ENCODE measurements at regions not wholly inside any gene's neighbourhood (a gene's known extent, or its start where the extent isn't known, plus 50 kb on each side); places are given as distances from the start of the nearest gene placed in this dataset.

DNA sequence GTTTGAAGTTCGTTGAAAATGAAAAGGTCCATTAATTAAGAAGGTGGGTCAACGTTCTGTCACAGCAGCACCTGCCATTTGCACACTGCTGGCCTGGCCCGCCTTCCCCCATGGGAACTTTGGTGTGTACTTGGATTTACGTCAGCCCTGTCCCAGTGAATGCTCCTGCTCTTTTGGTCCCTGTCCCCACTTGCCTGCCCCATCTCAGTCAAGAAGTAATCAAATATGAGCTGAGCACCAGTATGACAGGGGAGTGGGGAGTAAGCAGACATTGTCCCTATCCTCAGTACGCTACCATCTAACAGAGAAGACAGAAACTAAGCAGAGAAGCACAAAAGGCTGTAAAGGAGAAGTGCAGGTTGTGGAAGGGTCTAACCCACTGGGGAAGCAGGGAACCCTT, 65.1 kb downstream of the SLC4A3 start:
- Mint-ChIP-seq H3K27ac (no peak overlapping the region), H3K9me3 (no peaks in the 10 kb centered on the region), H3K27me3 (ENCODE audit: low read depth) (peaks cover 28% of the 10 kb centered on the region), H3K36me3 (ENCODE audit: low read depth) (no peaks in the 10 kb centered on the region), H3K4me1 (ENCODE audit: low read depth) (no peaks in the 10 kb centered on the region), H3K4me3 (no peak overlapping the region)
- CTCF ChIA-PET, result no interaction called here
- DNase-seq, result no peak
- intact Hi-C loops (cut with micrococcal nuclease), result no loop called here

DNA sequence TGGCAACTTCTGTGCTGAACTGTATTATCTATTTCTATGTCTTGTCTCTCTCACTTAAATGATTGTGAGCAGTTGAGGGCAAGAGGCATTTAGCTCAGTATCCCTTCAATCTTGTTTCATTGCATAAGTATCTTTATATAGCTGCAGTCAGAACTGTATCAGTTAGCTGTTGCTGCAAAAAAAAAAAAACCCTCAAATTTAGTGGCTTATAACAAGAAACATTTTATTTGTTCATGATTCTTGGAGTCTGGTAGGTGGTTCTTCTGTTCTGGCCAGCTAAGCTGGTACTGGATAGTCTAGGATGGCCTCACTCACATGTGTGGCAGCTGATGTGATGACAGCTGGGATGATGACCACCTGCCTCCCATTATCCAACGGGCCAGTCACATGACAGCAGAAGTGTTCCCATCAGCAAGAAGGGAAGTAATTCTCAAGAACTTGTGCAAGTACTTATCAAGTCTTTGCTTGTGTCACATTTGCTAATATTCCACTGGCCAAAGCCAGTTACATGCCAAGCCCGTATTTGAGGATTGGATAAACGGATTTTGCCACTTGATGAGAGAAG, 67.8 kb downstream of the SLC4A3 start:
- H3K27me3 Mint-ChIP-seq (ENCODE audit: low read depth), result peaks cover 45% of the 10 kb centered on the region
- no peaks in the 10 kb centered on the region for H3K9me3 Mint-ChIP-seq
- intact Hi-C loops (cut with micrococcal nuclease), result no loop called here

DNA sequence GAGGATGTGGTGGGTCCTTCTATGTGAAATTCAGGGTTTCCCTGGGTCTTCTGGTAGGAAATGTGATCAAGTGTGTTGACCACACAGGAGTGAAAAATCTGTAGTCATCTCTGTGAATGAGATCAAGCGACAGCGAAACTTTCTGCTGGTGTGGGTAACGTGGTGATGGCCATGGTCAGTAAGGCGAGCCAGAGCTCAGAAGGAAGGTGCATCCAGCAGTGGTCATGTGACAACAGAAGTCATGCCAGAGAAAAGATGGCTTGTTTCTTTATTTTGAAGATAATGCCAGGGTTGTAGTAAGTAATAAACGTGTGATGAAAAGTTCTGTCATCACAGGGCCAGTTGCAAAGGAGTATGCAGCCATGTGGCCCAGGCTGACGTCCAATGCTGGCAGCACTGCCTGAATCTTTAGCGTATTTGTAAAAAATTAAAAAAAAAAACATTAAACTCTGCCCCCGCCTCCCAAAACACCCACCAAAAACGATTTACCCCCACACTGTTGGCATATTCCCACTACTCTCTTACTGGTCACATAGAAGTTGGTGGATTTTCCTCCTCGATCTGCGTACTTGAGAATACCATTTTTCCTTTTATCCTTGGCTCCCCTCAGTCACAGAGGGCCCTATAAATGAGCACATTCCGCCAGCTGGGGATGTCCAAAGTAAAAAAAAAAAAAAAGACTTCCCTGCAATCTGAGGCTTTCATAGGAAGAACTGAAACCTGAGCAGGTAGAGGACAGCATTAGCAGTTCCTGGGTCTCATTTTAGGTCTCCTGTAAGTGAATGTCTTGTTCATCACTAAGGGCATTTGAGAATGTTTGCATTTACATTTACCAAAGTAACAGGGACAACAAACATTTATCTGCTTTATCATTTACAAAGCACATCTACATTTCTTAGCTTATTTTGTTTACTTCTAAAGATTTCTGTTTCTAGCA, 70.6 kb downstream of the SLC4A3 start:
- Mint-ChIP-seq H3K4me3 (no peak overlapping the region), H3K27ac (no peak overlapping the region), H3K27me3 (ENCODE audit: low read depth) (peaks cover 38% of the 10 kb centered on the region), H3K4me1 (ENCODE audit: low read depth) (no peaks in the 10 kb centered on the region), H3K9me3 (no peaks in the 10 kb centered on the region), H3K36me3 (ENCODE audit: low read depth) (no peaks in the 10 kb centered on the region)
- DNase-seq, result no peak
- CTCF ChIA-PET, result interaction anchor here (0.6 kb wide), 2 partner anchors 28 to 169 kb away, joined by 4 to 7 read pairs; no protein-coding TSS in a partner anchor
- intact Hi-C loops (cut with micrococcal nuclease), result no loop called here

More for the DNA sequence above, 67.8 kb downstream of the SLC4A3 start:
- no peak for DNase-seq
- no peak overlapping the region for H3K4me3 Mint-ChIP-seq
- no peaks in the 10 kb centered on the region for H3K36me3 Mint-ChIP-seq (ENCODE audit: low read depth)
- CTCF ChIA-PET, result interaction anchor here (0.6 kb wide), 1 partner anchor 1866 kb away, joined by 5 read pairs; no protein-coding TSS in a partner anchor
- H3K4me1 Mint-ChIP-seq (ENCODE audit: low read depth), result no peaks in the 10 kb centered on the region
- H3K27ac Mint-ChIP-seq, result no peak overlapping the region

GRCh38 chr2:219698748-219699439, 71.5 kb downstream of the SLC4A3 start:
- H3K4me1 Mint-ChIP-seq (ENCODE audit: low read depth), result no peaks in the 10 kb centered on the region
- H3K4me3 Mint-ChIP-seq, result no peak overlapping the region
- no peak overlapping the region for H3K27ac Mint-ChIP-seq
- H3K27me3 Mint-ChIP-seq (ENCODE audit: low read depth), result peaks cover 31% of the 10 kb centered on the region
- H3K9me3 Mint-ChIP-seq, result no peaks in the 10 kb centered on the region
- DNase-seq, result no peak
- CTCF ChIA-PET, result interaction anchor here (0.6 kb wide), 2 partner anchors 27 to 170 kb away, joined by 4 to 7 read pairs; no protein-coding TSS in a partner anchor
- no peaks in the 10 kb centered on the region for H3K36me3 Mint-ChIP-seq (ENCODE audit: low read depth)
- intact Hi-C loops (cut with micrococcal nuclease), result no loop called here

GRCh38 chr2:219699440-219699821, 72.0 kb downstream of the SLC4A3 start:
- no peak for DNase-seq
- CTCF ChIA-PET, result interaction anchor here (0.5 kb wide), 1 partner anchor 225 kb away, joined by 3 read pairs; no protein-coding TSS in a partner anchor
- Mint-ChIP-seq H3K27me3 (ENCODE audit: low read depth) (peaks cover 31% of the 10 kb centered on the region), H3K4me3 (no peak overlapping the region), H3K27ac (no peak overlapping the region), H3K9me3 (no peaks in the 10 kb centered on the region), H3K4me1 (ENCODE audit: low read depth) (no peaks in the 10 kb centered on the region), H3K36me3 (ENCODE audit: low read depth) (no peaks in the 10 kb centered on the region)
- intact Hi-C loops (cut with micrococcal nuclease), result no loop called here

GRCh38 chr2:219701847-219702634, 74.6 kb downstream of the SLC4A3 start:
- intact Hi-C loops (cut with micrococcal nuclease), result no loop called here
- H3K4me3 Mint-ChIP-seq, result no peak overlapping the region
- H3K36me3 Mint-ChIP-seq (ENCODE audit: low read depth), result no peaks in the 10 kb centered on the region
- CTCF ChIA-PET, result interaction anchor here (1.3 to 2.3 kb wide), 2 partner anchors 13 to 161 kb away, joined by 6 read pairs; no protein-coding TSS in a partner anchor
- no peaks in the 10 kb centered on the region for H3K9me3 Mint-ChIP-seq
- no peak for DNase-seq
- no peaks in the 10 kb centered on the region for H3K4me1 Mint-ChIP-seq (ENCODE audit: low read depth)
- no peak overlapping the region for H3K27ac Mint-ChIP-seq
- H3K27me3 Mint-ChIP-seq (ENCODE audit: low read depth), result peaks cover 27% of the 10 kb centered on the region

DNA sequence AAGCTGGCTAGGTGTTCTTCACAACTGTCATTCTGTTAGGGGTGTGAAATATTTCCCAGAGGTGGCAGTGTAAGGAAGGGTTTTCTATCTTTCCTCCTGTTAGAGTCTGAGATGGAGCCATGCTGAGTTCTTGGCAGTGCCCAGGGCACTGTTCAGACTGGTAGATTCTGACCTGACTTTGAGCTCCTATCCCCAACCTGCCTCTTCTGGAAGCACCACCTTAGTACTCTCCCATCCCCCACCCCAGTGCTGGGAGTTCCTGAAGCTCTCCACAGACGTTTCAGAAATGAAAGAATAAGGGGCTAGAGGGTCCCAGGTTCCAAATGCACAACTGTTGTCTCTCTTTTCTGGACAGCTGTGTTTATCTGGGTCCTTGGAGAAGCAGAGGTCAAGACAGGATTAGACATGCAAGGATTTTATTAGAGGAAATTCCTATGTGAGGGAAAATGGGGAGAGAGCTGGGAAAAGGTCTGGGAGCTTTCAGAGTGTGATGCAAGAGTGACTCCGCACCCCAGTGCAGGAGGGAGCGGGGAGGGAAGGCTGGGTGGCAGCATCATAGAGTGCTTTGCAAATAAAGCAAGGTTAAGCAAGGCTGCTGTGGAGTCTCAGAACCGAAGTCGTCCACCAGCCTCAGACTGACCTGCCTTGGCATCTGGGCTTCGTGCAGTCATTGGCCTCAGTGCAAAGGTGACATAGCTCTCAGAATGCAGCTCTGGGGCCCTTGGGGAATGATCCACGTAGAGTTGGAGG, 75.5 kb downstream of the SLC4A3 start:
- Mint-ChIP-seq H3K27me3 (ENCODE audit: low read depth) (peaks cover 20% of the 10 kb centered on the region), H3K27ac (no peak overlapping the region), H3K4me3 (no peak overlapping the region), H3K36me3 (ENCODE audit: low read depth) (no peaks in the 10 kb centered on the region), H3K4me1 (ENCODE audit: low read depth) (no peaks in the 10 kb centered on the region), H3K9me3 (no peaks in the 10 kb centered on the region)
- no peak for DNase-seq
- intact Hi-C loops (cut with micrococcal nuclease), result no loop called here
- CTCF ChIA-PET, result interaction anchor here (1.3 to 2.3 kb wide), 2 partner anchors 13 to 162 kb away, joined by 6 read pairs; no protein-coding TSS in a partner anchor

DNA sequence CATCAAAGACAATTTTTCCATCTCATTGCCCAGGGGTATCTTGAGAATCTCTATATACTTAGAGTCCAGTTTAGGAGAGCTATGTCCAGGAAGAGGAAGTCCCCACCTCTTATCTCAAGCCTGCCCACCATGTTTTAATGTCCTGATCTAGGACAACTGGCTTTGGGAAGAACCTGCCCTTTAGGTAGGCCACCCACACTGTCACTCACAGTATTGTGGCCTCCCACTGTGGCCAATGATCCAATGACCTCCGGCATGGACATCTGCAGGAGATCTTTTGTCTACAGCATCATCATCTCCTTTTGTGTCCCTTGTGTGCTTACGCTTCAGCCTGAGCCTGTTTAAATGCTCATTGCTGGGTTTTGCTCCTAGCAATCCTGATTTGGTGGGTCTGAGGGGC, 77.4 kb downstream of the SLC4A3 start:
- no peaks in the 10 kb centered on the region for H3K36me3 Mint-ChIP-seq (ENCODE audit: low read depth)
- intact Hi-C loops (cut with micrococcal nuclease), result no loop called here
- no peaks in the 10 kb centered on the region for H3K9me3 Mint-ChIP-seq
- no peaks in the 10 kb centered on the region for H3K4me1 Mint-ChIP-seq (ENCODE audit: low read depth)
- no peak for DNase-seq
- CTCF ChIA-PET, result interaction anchor here (1.1 kb wide), 2 partner anchors 15 to 62 kb away, joined by 3 read pairs; no protein-coding TSS in a partner anchor
- H3K27me3 Mint-ChIP-seq (ENCODE audit: low read depth), result peaks cover 8% of the 10 kb centered on the region
- H3K27ac Mint-ChIP-seq, result no peak overlapping the region
- H3K4me3 Mint-ChIP-seq, result no peak overlapping the region

DNA sequence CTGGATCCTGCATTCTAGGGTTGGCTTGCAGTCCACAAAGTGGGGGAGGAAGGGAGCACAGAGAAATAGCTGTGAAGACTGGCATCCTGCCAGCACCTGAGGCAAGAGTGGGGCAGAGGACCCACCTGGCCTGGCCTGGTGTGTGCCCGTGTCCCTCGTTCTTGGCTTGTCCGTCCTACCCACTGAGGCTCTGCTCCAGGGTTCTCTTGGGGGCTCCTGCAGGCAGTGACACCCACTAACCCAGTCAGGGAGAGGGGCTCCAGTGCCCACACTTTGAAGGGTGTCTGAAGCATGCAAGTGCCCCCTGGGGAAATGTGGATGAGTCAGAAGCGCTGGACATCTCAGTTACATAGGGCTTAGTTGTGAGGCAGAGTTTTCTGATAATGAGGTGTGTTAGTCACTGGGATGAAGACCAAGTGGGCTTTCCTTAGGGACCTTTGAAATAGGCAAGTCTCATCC, 79.4 kb downstream of the SLC4A3 start:
- no peaks in the 10 kb centered on the region for H3K4me1 Mint-ChIP-seq (ENCODE audit: low read depth)
- DNase-seq, result no peak
- H3K4me3 Mint-ChIP-seq, result no peak overlapping the region
- intact Hi-C loops (cut with micrococcal nuclease), result no loop called here
- CTCF ChIA-PET, result no interaction called here
- no peaks in the 10 kb centered on the region for H3K9me3 Mint-ChIP-seq
- H3K27me3 Mint-ChIP-seq (ENCODE audit: low read depth), result peaks cover 11% of the 10 kb centered on the region
- H3K36me3 Mint-ChIP-seq (ENCODE audit: low read depth), result no peaks in the 10 kb centered on the region
- H3K27ac Mint-ChIP-seq, result no peak overlapping the region

DNA sequence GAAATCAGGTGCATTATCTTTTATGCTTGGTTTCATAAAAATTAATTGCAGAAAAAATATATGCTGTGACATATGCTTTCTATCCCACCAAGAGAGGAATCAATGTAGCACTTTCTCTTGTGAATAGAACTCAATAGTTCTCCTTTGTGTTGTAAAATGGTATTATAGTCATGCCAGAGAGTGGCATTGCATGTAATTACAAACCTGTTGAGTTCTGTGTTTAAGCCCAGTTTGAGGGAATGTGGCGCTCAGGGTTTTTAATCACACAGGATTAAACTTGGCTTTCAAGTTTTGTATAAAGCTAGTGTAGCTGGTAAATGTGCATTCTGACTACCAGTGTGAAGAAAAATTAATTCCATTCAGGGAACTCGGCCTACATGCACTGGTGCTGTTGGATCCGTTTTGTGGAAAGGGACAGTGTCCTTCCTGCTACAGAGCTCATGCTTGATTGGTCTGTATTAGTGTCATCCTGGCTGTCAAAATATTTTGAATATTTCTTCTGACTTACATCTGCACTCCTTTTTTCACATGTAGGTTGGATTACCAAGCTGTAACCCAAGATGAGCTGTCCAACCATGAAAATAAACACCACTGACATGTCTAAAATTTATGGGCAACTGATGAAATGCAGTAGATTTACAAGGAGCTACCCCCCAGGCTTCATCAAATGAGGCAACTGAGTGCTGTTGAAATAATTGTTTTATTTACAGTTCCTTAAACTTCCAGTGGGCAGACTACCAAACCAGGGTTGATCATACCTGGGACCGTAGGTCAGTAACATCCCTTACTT, 80.3 kb downstream of the SLC4A3 start:
- Mint-ChIP-seq H3K27ac (no peak overlapping the region), H3K27me3 (ENCODE audit: low read depth) (peaks cover 11% of the 10 kb centered on the region), H3K9me3 (no peaks in the 10 kb centered on the region), H3K4me1 (ENCODE audit: low read depth) (no peaks in the 10 kb centered on the region), H3K4me3 (no peak overlapping the region), H3K36me3 (ENCODE audit: low read depth) (no peaks in the 10 kb centered on the region)
- DNase-seq, result no peak
- CTCF ChIA-PET, result interaction anchor here (0.9 kb wide), 1 partner anchor 25 kb away, joined by 3 read pairs; no protein-coding TSS in a partner anchor
- intact Hi-C loops (cut with micrococcal nuclease), result no loop called here

Data from activated naive CD4-positive, alpha-beta T cell treated with anti-CD3 and anti-CD28 coated beads for 36 hours (primary cell).